ENCODE measurements at regions not wholly inside any gene's neighbourhood (a gene's known extent, or its start where the extent isn't known, plus 50 kb on each side); places are given as distances from the start of the nearest gene placed in this dataset.

- Mint-ChIP-seq H3K4me1 (peaks cover 40% of the 10 kb centered on the region), H3K9me3 (no peaks in the 10 kb centered on the region), H3K4me3 (no peak overlapping the region), H3K36me3 (no peaks in the 10 kb centered on the region), H3K27me3 (ENCODE audit: low read depth) (no peaks in the 10 kb centered on the region; the same call in 1 of the 2 replicates), H3K27ac (no peak overlapping the region)
- no peak for TF ChIP-seq ZMAT4 (CRISPR knock-in tag; IDR thresholded peaks at IDR 0.05)
- CTCF ChIA-PET: interaction anchor here (1.2 kb wide), 1 partner anchor 26 kb away, joined by 3 read pairs; no protein-coding TSS in a partner anchor
- POLR2A ChIA-PET: no interaction called here
- ATAC-seq (no peak), DNase-seq (ENCODE audit: low spot score) (no peak)
Observed at GRCh38 chr17:5819921-5820685, 235.8 kb upstream of the NLRP1 start.

DNA sequence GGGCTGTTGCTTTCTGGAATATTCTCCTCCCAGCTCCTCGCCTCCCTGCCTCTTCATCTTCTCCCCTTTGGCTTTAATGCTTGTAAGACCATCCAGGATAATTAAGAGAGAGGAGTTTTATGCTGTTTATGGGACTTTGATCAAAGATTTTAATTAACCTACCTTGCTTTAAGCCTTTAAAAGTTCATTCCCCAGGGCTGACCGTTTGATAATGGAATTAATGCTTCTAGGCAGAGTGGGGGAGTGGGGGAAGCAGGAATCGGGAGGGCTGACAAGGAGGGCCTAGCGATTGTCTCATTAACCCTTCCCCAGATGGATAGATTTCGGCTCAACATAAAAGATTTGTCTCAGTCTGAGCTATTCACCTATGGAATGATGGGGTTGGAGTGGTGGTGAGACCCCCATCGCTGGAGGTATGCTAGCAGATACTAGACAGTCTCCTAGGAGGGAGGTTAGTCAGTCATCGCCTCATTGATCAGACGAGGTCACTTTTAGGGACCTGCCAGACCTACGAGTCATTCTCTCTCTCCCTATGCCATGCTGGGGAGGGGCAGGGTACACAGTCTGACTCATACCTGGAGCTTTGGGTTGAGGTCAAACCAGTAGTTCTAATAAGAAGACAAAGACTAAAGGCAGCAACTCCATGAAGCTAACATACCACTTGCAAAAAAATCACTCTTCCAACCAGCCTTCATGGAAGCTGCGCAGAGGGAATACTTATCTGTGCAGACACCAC is 236.6 kb upstream of the NLRP1 start:
- Mint-ChIP-seq H3K4me1 (peaks cover 39% of the 10 kb centered on the region), H3K36me3 (no peaks in the 10 kb centered on the region), H3K4me3 (no peak overlapping the region), H3K27ac (no peak overlapping the region), H3K27me3 (ENCODE audit: low read depth) (no peaks in the 10 kb centered on the region; the same call in 1 of the 2 replicates), H3K9me3 (no peaks in the 10 kb centered on the region)
- no peak for DNase-seq (ENCODE audit: low spot score)
- no peak for ATAC-seq
- ChIA-PET CTCF (interaction anchor here (1.2 kb wide), 1 partner anchor 27 kb away, joined by 3 read pairs; no protein-coding TSS in a partner anchor), POLR2A (no interaction called here)
- TF ChIP-seq ESRRA (CRISPR knock-in tag; IDR thresholded peaks at IDR 0.05; ENCODE audit: borderline replicate concordance) (no peak), TEAD1 (CRISPR knock-in tag; IDR thresholded peaks at IDR 0.05) (no peak), NFATC4 (CRISPR knock-in tag; IDR thresholded peaks at IDR 0.05) (no peak), RELA (CRISPR knock-in tag; IDR thresholded peaks at IDR 0.05; ENCODE audit: borderline replicate concordance) (no peak), AFF4 (CRISPR knock-in tag; IDR thresholded peaks at IDR 0.05; ENCODE audit: borderline replicate concordance) (no peak)
- TF ChIP-seq, protein P1, sequence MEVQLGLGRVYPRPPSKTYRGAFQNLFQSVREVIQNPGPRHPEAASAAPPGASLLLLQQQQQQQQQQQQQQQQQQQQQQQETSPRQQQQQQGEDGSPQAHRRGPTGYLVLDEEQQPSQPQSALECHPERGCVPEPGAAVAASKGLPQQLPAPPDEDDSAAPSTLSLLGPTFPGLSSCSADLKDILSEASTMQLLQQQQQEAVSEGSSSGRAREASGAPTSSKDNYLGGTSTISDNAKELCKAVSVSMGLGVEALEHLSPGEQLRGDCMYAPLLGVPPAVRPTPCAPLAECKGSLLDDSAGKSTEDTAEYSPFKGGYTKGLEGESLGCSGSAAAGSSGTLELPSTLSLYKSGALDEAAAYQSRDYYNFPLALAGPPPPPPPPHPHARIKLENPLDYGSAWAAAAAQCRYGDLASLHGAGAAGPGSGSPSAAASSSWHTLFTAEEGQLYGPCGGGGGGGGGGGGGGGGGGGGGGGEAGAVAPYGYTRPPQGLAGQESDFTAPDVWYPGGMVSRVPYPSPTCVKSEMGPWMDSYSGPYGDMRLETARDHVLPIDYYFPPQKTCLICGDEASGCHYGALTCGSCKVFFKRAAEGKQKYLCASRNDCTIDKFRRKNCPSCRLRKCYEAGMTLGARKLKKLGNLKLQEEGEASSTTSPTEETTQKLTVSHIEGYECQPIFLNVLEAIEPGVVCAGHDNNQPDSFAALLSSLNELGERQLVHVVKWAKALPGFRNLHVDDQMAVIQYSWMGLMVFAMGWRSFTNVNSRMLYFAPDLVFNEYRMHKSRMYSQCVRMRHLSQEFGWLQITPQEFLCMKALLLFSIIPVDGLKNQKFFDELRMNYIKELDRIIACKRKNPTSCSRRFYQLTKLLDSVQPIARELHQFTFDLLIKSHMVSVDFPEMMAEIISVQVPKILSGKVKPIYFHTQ (CRISPR knock-in tag; IDR thresholded peaks at IDR 0.05): no peak

- CTCF ChIA-PET: interaction anchor here (0.6 kb wide), 1 partner anchor 66 kb away, joined by 3 read pairs; no protein-coding TSS in a partner anchor
- no peak overlapping the region for H3K4me3 Mint-ChIP-seq
- TF ChIP-seq NFYB (CRISPR knock-in tag; conservative IDR thresholded peaks at IDR 0.05; ENCODE audit: low read depth): no peak
- no peak for TF ChIP-seq HMGXB4 (CRISPR knock-in tag; IDR thresholded peaks at IDR 0.05)
- TF ChIP-seq, protein P2, sequence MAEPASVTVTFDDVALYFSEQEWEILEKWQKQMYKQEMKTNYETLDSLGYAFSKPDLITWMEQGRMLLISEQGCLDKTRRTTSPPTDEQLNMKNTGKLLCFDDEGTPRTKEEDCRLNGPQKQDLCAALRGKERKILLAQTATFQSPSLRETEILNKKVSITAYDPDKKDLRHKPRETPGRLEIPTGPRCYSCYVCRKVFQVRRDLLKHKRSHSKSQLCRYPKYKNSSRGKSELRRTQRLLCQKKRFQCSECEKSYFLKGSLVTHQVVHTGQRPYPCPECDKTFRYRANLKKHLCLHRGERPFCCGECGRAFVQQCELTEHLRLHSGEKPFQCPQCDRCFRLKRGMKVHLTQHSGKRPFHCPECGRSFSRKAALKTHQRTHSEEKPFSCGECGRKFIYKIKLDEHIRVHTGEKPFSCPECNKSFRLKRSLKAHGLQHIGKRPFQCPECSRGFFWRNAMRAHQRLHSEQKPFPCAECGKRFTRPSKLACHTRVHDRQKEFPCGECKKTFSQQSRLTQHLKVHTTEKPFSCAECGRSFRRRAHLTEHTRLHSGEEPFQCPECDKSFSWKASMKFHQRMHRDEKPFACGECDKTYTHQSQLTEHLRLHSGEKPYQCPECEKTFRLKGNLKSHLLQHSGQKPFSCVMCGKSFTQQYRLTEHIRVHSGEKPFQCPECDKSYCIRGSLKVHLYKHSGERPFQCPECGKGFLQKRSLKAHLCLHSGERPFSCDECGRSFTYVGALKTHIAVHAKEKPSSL (CRISPR knock-in tag; conservative IDR thresholded peaks at IDR 0.05): no peak
- no peak for TF ChIP-seq NFE2L1 (CRISPR knock-in tag; IDR thresholded peaks at IDR 0.05)
- TF ChIP-seq, protein P3, sequence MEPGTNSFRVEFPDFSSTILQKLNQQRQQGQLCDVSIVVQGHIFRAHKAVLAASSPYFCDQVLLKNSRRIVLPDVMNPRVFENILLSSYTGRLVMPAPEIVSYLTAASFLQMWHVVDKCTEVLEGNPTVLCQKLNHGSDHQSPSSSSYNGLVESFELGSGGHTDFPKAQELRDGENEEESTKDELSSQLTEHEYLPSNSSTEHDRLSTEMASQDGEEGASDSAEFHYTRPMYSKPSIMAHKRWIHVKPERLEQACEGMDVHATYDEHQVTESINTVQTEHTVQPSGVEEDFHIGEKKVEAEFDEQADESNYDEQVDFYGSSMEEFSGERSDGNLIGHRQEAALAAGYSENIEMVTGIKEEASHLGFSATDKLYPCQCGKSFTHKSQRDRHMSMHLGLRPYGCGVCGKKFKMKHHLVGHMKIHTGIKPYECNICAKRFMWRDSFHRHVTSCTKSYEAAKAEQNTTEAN (CRISPR knock-in tag; IDR thresholded peaks at IDR 0.05): no peak
- no peak for TF ChIP-seq GABPB1 (CRISPR knock-in tag; IDR thresholded peaks at IDR 0.05)
- TF ChIP-seq FOXP4 (CRISPR knock-in tag; IDR thresholded peaks at IDR 0.05): no peak
Observed at GRCh38 chr17:5821803-5822202, 237.5 kb upstream of the NLRP1 start.

More at GRCh38 chr17:5821803-5822202, 237.5 kb upstream of the NLRP1 start:
- Mint-ChIP-seq H3K36me3 (0 out of 2 replicates have a peak, but pooled peaks cover under 1% of the 10 kb centered on the region), H3K27ac (no peak overlapping the region), H3K4me1 (peaks cover 31% of the 10 kb centered on the region), H3K9me3 (peaks cover under 1% of the 10 kb centered on the region; the same call in 1 of the 2 replicates), H3K27me3 (ENCODE audit: low read depth) (no peaks in the 10 kb centered on the region; the same call in 1 of the 2 replicates)
- ATAC-seq (no peak), DNase-seq (ENCODE audit: low spot score) (no peak)
- POLR2A ChIA-PET: no interaction called here
